ENCODE measurements at regions not wholly inside any gene's neighbourhood (a gene's known extent, or its start where the extent isn't known, plus 50 kb on each side); places are given as distances from the start of the nearest gene placed in this dataset.

GRCh38 chr5:167814828-167815227 is 476.6 kb upstream of the WWC1 start:
- DNase-seq (ENCODE audit: low read depth in 2 of 2), result no peak

GRCh38 chr5:167816354-167816753 is 475.1 kb upstream of the WWC1 start:
- no peak for DNase-seq (ENCODE audit: low read depth in 2 of 2)

- DNase-seq (ENCODE audit: low read depth in 2 of 2), result no peak
Observed at GRCh38 chr5:167816864-167817263, 474.6 kb upstream of the WWC1 start.

DNA sequence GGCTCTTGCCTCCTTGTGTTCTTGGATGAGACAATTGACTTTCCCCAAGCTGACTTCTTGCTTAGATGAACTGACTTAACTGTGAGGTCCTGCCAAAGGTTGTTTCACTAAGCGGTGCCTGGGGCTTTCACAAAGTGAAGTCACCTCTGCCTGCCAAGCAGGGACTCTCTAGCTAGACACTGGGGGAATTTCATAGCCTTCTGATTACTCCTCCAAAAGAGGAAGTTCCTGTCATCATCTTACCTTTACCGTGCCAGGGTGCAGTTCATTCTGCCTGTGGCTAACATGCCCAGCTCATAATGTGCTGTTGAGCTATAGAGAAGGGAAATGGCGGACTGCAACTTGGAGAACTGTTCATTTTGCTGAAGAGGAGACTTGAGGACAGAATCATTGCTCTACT is 472.0 kb upstream of the WWC1 start:
- DNase-seq (ENCODE audit: low read depth in 2 of 2), result no peak

GRCh38 chr5:167820101-167820990 is 471.1 kb upstream of the WWC1 start:
- DNase-seq (ENCODE audit: low read depth in 2 of 2), result no peak

DNA sequence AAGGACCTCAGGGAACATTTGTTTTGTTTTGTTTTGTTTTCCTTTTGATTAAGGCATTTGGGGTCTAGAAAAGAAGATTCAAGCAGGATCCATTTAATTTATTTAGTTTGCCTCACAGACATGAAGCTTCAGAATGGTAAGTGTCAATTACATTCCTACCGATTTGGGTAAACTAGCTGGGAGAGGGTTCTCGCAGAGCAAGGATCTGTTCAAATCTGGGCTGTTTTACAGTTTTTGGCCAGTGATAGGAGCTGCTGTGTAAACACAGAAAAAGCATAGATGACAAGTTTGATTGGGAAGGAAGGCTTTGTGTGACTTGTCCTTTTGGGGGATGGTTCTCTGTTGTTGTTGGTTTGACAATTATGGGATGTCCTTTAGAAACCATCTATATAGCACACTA is 470.3 kb upstream of the WWC1 start:
- no peak for DNase-seq (ENCODE audit: low read depth in 2 of 2)

- no peak for DNase-seq (ENCODE audit: low read depth in 2 of 2)
Observed at GRCh38 chr5:167821669-167822068, 469.8 kb upstream of the WWC1 start.

DNA sequence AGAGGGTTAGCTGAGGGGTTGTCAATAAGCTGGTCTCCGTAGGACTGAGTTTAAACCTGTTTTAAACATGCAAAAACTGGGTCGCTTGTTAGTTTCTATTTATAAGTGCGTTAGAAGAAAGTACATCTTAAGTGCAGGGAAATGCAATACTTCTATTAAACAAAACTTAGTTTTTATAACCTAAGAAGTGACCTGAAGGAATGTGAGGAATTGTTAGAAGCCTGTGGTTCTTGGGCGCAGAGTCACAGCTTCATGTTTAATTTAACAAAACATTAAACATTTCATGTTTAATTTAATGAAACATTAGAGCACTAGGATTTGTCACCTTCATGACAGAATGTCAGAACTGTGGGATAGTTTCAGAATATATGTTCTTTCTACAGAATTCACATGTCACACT is 469.2 kb upstream of the WWC1 start:
- no peak for DNase-seq (ENCODE audit: low read depth in 2 of 2)

DNA sequence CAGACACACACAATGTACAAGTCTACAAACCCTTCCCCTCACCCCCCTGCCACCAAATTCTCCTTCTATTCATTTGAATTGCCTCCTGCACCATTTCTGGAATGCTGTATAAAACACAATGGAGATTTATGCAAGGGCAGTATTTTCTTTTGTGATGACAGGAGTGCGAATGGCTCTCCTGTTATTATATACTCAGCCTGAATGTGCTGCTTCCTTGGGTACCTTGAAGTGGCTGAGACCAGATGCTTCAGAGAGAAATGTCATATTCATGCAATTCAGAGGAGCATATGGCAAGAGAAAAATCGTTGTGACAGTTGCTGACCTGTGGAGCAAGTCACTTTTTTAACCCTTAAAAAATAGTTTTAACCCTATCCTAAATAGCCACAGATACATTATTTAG is 468.0 kb upstream of the WWC1 start:
- DNase-seq (ENCODE audit: low read depth in 2 of 2), result no peak

DNA sequence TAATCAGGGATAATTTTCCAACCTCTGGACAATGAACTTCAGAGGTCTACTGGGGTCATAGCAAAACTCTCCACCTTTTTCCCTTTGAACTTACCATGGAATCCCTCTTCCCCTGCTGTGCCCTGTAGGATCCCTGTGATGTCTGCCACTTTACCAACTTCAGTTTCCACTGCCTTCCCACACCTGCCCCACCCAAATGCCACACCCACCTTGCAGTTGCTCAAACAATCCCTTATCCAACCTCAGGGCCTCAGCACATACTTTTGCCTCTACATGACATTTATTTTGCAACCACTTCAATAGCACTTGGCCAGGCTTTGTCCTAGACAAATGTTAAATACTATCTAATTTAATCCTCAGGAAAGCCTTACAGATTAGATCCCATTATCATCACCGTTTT is 463.7 kb upstream of the WWC1 start:
- no peak for DNase-seq (ENCODE audit: low read depth in 2 of 2)

DNA sequence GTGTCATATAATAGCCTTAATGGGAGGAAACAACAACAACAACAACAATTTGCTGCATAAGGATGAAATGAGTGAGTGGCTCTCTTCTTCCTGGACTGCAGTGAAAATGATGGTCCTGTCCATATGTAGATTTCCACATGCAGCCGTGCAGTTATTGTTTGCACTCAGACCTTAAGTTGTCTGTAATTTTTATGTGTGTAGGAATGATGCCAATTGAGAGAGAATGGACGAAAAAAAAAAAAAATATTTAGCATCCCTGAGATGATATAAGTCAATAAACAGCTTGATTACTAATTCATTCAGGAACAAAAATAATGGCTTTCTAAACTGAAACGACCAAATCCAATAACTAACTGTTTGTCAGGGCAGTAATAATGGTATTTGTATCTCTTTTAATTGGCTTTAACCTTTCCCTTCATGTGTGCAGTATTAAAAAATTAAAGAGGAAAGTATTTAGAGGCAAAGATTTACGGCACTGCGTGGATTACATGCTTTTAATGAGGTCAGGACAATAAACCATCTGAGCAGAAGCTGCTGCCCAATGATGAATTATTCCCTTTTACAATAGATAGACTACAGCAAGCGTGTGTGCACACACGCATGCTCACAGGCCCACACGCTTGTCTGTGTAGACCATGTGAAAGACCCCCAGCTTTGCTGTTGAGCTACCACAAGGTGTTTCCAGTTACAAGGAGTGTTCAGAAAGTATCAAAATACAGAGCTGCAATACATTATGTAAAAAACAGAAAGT is 459.5 kb upstream of the WWC1 start:
- no peak for DNase-seq (ENCODE audit: low read depth in 2 of 2)

DNA sequence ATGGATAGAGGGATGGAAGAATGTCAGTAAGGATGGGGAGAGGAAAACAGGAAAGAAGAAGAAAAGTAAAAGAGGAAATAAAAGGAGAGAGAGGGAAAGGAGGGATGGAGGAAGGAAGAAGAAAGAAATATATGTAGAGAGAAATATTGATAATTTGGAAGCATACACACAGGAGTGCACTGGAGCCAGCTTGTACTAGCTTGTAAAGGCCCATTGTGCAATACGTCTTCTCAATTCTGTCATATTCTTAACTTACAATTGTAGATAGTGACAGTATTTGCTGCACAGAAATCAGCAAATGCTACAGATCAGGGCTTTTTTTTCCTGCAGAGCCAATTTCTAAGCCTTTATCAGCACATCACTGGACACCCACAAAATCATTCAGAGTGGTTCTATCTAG is 458.8 kb upstream of the WWC1 start:
- no peak for DNase-seq (ENCODE audit: low read depth in 2 of 2)

DNA sequence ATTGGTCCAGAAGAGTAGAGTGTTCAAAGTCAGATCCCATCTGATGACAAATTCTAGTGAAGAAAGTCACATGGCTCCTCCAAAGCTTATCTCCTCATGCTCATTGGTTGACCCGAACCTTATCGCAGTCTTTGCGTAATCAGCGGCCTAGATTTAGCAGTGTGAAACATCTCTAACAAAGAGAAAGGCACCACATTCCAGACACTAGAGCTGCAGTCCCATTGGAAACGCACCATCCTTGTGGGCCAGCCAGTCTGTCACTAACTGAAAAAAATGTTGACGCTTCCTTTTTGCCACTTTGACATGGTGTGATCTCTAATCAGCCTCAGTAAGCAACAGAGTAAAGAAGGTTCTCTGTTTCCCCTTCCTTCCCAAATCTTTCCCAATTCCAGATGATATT is 458.0 kb upstream of the WWC1 start:
- no peak for DNase-seq (ENCODE audit: low read depth in 2 of 2)

DNA sequence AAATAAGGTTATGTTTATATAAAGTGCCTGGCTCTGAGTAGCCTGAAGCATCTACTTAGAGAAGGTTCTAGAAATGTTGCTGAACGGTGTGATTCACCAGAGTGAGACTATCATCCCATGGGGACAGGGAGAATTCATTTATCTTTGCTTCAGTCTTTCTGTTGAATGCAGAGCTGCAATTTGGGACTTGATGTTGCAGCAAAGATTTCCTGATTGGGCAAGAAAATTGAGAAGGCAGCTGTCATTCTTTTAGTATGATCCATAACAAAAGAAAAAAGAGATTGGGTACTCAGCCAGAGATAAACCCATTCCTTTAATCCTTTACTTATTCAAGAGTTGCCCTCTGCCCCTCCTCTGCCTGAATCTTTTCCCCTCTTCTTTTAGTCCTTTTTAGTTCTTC is 456.3 kb upstream of the WWC1 start:
- no peak for DNase-seq (ENCODE audit: low read depth in 2 of 2)

DNA sequence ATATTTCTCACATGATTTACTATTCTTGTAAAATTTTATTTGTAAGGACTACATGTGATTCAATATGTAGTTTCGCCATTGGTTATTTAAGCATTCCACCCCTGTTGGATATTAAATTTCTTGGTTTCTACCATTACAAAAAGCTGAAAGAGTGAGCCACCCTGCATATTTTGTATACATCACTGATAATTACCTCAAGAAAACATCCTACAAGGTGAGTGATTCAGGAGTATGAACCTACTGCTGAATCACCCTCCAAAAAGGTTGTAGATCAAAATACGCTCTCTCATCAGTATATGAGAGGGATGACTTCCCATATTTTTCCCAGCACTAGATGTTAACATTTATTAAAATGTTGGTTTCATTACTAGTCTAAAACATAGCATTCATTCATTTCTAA is 454.3 kb upstream of the WWC1 start:
- DNase-seq (ENCODE audit: low read depth in 2 of 2), result no peak

GRCh38 chr5:167839065-167839464 is 452.4 kb upstream of the WWC1 start:
- DNase-seq (ENCODE audit: low read depth in 2 of 2), result no peak

DNA sequence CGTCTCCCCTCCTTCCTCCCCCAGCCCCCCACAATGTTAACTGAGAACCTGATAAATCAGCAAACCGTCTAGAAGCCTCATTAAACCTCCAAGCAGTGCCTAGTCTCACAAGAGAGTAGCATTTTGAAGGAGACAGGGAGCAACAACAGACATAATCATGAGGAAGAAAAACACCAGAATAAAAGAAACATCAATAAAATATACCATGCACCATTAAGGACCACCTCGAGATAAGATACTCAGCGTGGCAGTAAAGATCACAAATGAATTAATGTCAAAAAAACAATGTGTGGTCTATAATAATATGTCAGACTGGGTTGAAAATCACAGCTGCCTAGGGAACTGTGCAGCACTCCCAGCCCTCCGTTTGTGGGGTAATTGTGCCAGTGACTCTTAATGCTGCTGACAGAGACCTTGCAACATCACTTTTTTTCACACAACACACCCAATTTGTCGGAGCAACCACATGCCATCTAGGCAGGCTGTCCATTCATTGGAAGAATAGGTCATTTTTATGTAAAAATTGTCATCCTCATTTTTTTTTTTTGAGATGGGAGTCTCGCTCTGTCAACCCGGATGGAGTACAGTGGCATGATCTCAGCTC is 450.8 kb upstream of the WWC1 start:
- DNase-seq (ENCODE audit: low read depth in 2 of 2), result no peak

- DNase-seq (ENCODE audit: low read depth in 2 of 2), result no peak
Observed at GRCh38 chr5:167843881-167844572, 447.4 kb upstream of the WWC1 start.

GRCh38 chr5:167845952-167846351 is 445.5 kb upstream of the WWC1 start:
- DNase-seq (ENCODE audit: low read depth in 2 of 2), result no peak

GRCh38 chr5:167849874-167850273 is 441.6 kb upstream of the WWC1 start:
- DNase-seq (ENCODE audit: low read depth in 2 of 2), result no peak

GRCh38 chr5:167850911-167851310 is 440.5 kb upstream of the WWC1 start:
- no peak for DNase-seq (ENCODE audit: low read depth in 2 of 2)

GRCh38 chr5:167851416-167851815 is 440.0 kb upstream of the WWC1 start:
- no peak for DNase-seq (ENCODE audit: low read depth in 2 of 2)

Measured in activated CD4-positive, alpha-beta T cell treated with anti-CD3 and anti-CD28 coated beads for 24 hours (primary cell).